SK-N-SH (cell line): ENCODE measurements at regions not wholly inside any gene's neighbourhood (a gene's known extent, or its start where the extent isn't known, plus 50 kb on each side); places are given as distances from the start of the nearest gene placed in this dataset.
A peak's percentile ranks its signal among the peaks of the same experiment; 100 is the strongest.

Source experiments
- CTCF ChIA-PET: fragments of 300-600, 350-600 bp; formaldehyde crosslinking; extraction: SDS; loops from one replicate; lab custom pipeline; 2021; lab: Yijun Ruan, JAX
- POLR2A ChIA-PET: fragments of 350-600 bp; sonication (Branson Sonifier 250); formaldehyde crosslinking; extraction: SDS; loops from one replicate; lab custom pipeline; 2020; ENCODE audit warnings: antibody characterized with exemption, inconsistent platforms; lab: Yijun Ruan, JAX
- DNase-seq: peaks from one replicate; pipeline ENCODE4 v3.0.0; 2012
- H2AFZ ChIP-seq: fragments of 200-600 bp; sonication (generic); 2 replicates; pipeline ENCODE4 v1.8.1; 2016; ENCODE audit warnings: antibody characterized with exemption, mild to moderate bottlenecking, low read depth
- H3F3A ChIP-seq: fragments of 200-600 bp; sonication (generic); replicated peaks from 2 replicates; pipeline ENCODE3; 2016; ENCODE audit warnings: antibody characterized with exemption, mild to moderate bottlenecking; ENCODE audit not compliant: insufficient read depth
- H3K27ac ChIP-seq, 2 experiments: fragments of 200-500 bp in 1 of 2; fragments of 200-600 bp in 1 of 2; sonication (Bioruptor generic) in 1 of 2; sonication (generic), shearing (Covaris generic) in 1 of 2; 2 replicates each; pipeline versions ENCODE4 v1.5.1 to v1.6.1; 2014 to 2016; ENCODE audit warnings: low read depth in 2 of 2, inconsistent platforms in 1 of 2, low read length in 1 of 2, mild to moderate bottlenecking in 1 of 2, mixed read lengths in 1 of 2
- H3K27me3 ChIP-seq: fragments of 200-600 bp; sonication (generic), shearing (Covaris generic); 2 replicates; pipeline ENCODE4 v1.6.1; 2016; ENCODE audit warnings: mixed run types; ENCODE audit not compliant: insufficient read depth
- H3K36me3 ChIP-seq, 2 experiments: fragments of 200-500 bp in 1 of 2; fragments of 200-600 bp in 1 of 2; sonication (Bioruptor generic) in 1 of 2; sonication (generic) in 1 of 2; replicated peaks in 1 of 2; 2 replicates each; pipeline versions ENCODE3 to v1.5.1; 2014 to 2016; ENCODE audit warnings: low read length in 1 of 2, mild to moderate bottlenecking in 1 of 2; ENCODE audit not compliant: insufficient read depth in 2 of 2, control insufficient read depth in 1 of 2
- H3K4me1 ChIP-seq, 2 experiments: fragments of 200-500 bp in 1 of 2; fragments of 200-600 bp in 1 of 2; sonication (Bioruptor generic) in 1 of 2; sonication (generic), shearing (Covaris generic) in 1 of 2; 2 replicates each; pipeline versions ENCODE4 v1.5.1 to v1.6.1; 2014 to 2016; ENCODE audit warnings: low read depth in 1 of 2, low read length in 1 of 2, mixed run types in 1 of 2; ENCODE audit not compliant: insufficient read depth in 2 of 2, control insufficient read depth in 1 of 2
- H3K4me2 ChIP-seq: fragments of 200-600 bp; sonication (generic), shearing (Covaris generic); 2 replicates; pipeline ENCODE4 v1.6.1; 2017; ENCODE audit warnings: mixed run types
- H3K4me3 ChIP-seq, 2 experiments: fragments of 200-500 bp in 1 of 2; fragments of 200-600 bp in 1 of 2; sonication (Bioruptor generic) in 1 of 2; sonication (generic), shearing (Covaris generic) in 1 of 2; 2 replicates each; pipeline versions ENCODE4 v1.5.1 to v1.8.1; 2014 to 2016; ENCODE audit warnings: low read depth in 2 of 2, inconsistent platforms in 1 of 2, low read length in 1 of 2, mild to moderate bottlenecking in 1 of 2, mixed read lengths in 1 of 2, moderate library complexity in 1 of 2
- H3K79me2 ChIP-seq: fragments of 200-600 bp; sonication (generic); 2 replicates; pipeline ENCODE4 v1.8.1; 2017; ENCODE audit warnings: mild to moderate bottlenecking; ENCODE audit not compliant: insufficient read depth
- H3K9ac ChIP-seq: fragments of 200-600 bp; sonication (generic); 2 replicates; pipeline ENCODE4 v1.6.1; 2017; ENCODE audit warnings: mixed run types
- H3K9me2 ChIP-seq: fragments of 200-600 bp; sonication (generic); 2 replicates; pipeline ENCODE4 v1.6.1; 2017; ENCODE audit warnings: mixed run types
- H3K9me3 ChIP-seq: fragments of 200-600 bp; sonication (generic); 2 replicates; pipeline ENCODE4 v1.6.1; 2017; ENCODE audit warnings: mixed run types, mild to moderate bottlenecking, moderate library complexity
- H4K20me1 ChIP-seq: fragments of 200-600 bp; sonication (generic); 2 replicates; pipeline ENCODE4 v1.6.1; 2017; ENCODE audit warnings: mild to moderate bottlenecking, mixed run types; ENCODE audit not compliant: insufficient read depth
- CHD2 ChIP-seq: fragments of 150-350 bp; IDR thresholded peaks from 2 replicates; pipeline ENCODE4 v1.6.1; 2018; ENCODE audit warnings: low read length; ENCODE audit not compliant: partially characterized antibody
- CTCF ChIP-seq: fragments of 200-600 bp; sonication (generic); IDR thresholded peaks from 2 replicates; pipeline ENCODE4 v1.6.1; 2017; ENCODE audit warnings: antibody characterized with exemption, mild to moderate bottlenecking, moderate library complexity
- FOXJ3 ChIP-seq: sonication (generic); formaldehyde crosslinking; IDR thresholded peaks from 2 replicates; pipeline ENCODE4 v1.5.1; 2020; ENCODE audit warnings: mild to moderate bottlenecking, missing genetic modification reagents
- FOXM1 ChIP-seq: IDR thresholded peaks from 2 replicates; pipeline ENCODE4 v1.4.0; 2012; ENCODE audit warnings: low read depth, mild to moderate bottlenecking
- GABPA ChIP-seq: IDR thresholded peaks from 2 replicates; pipeline ENCODE4 v1.4.0; 2012; ENCODE audit warnings: low read depth, mild to moderate bottlenecking
- GATA2 ChIP-seq: sonication (generic); formaldehyde crosslinking; IDR thresholded peaks from 2 replicates; pipeline ENCODE4 v1.5.0; 2020; ENCODE audit warnings: mild to moderate bottlenecking, missing genetic modification reagents
- MAX ChIP-seq: IDR thresholded peaks from 2 replicates; pipeline ENCODE4 v1.4.0; 2012; ENCODE audit warnings: low read depth
- MEF2A ChIP-seq: IDR thresholded peaks from 2 replicates; pipeline ENCODE4 v1.4.0; 2012; ENCODE audit warnings: low read depth, borderline replicate concordance
- PBX3 ChIP-seq: IDR thresholded peaks from 2 replicates; pipeline ENCODE4; 2012
- RAD21 ChIP-seq: IDR thresholded peaks from 2 replicates; pipeline ENCODE4 v1.6.1; 2012; ENCODE audit warnings: mild to moderate bottlenecking, low read length
- REST ChIP-seq: IDR thresholded peaks from 2 replicates; pipeline ENCODE4 v1.6.1; 2012; ENCODE audit warnings: mild to moderate bottlenecking, low read depth, low read length, moderate library complexity
- RFX5 ChIP-seq: IDR thresholded peaks from 2 replicates; pipeline ENCODE4 v1.6.1; 2012; ENCODE audit warnings: mild to moderate bottlenecking, improper control_type of control experiment, low read length
- RXRA ChIP-seq: IDR thresholded peaks from 2 replicates; pipeline ENCODE4 v1.4.0; 2012; ENCODE audit warnings: low read depth, mild to moderate bottlenecking, borderline replicate concordance
- TAF1 ChIP-seq: IDR thresholded peaks from 2 replicates; pipeline ENCODE4 v1.6.1; 2012; ENCODE audit warnings: low read depth, mild to moderate bottlenecking, low read length, moderate library complexity, borderline replicate concordance
- TCF12 ChIP-seq: IDR thresholded peaks from 2 replicates; pipeline ENCODE4 v1.4.0; 2012
- TEAD4 ChIP-seq: IDR thresholded peaks from 2 replicates; pipeline ENCODE4 v1.4.0; 2012; ENCODE audit warnings: mild to moderate bottlenecking, borderline replicate concordance; ENCODE audit not compliant: insufficient read depth
- USF1 ChIP-seq: IDR thresholded peaks from 2 replicates; pipeline ENCODE4 v1.4.0; 2012; ENCODE audit warnings: low read depth, borderline replicate concordance
- USF2 ChIP-seq: fragments of 150-350 bp; IDR thresholded peaks from 2 replicates; pipeline ENCODE4 v1.6.1; 2017; ENCODE audit warnings: antibody characterized with exemption, low read length, low read depth, borderline replicate concordance
- ZBTB33 ChIP-seq: IDR thresholded peaks from 2 replicates; pipeline ENCODE4 v1.4.0; 2012; ENCODE audit warnings: low read depth, borderline replicate concordance
- WGBS: methylation state at CpG from one replicate; pipeline ENCODE4 v1.1.6; 2017; ENCODE audit warnings: low lambda C conversion rate; 5-methylcytosine and 5-hydroxymethylcytosine counted together

GRCh38 chr1:81424061-81424460, 376.7 kb upstream of the ADGRL2 start (continued):
- TF ChIP-seq USF1 (no peak), MEF2A (no peak), GABPA (no peak), FOXJ3 (peak; percentile 95), RFX5 (no peak), GATA2 (peak; percentile 95), RAD21 (no peak; the same call in none of the 2 replicates), RXRA (no peak), TCF12 (peak; percentile 96), PBX3 (peak; percentile 93), CHD2 (peak; percentile 52)

- Histone ChIP-seq H3F3A (no peaks in the 10 kb centered on the region), H3K4me2 (no peak overlapping the region), H3K27ac (no peak overlapping the region; a peak in 1 of 4 replicates), H3K9me3 (no peaks in the 10 kb centered on the region), H3K9ac (no peak overlapping the region), H3K36me3 (no peaks in the 10 kb centered on the region), H3K4me1 (peaks cover 0 to 17% of the 10 kb centered on the region in 2 experiments; a peak in 2 of 4 replicates), H4K20me1 (no peaks in the 10 kb centered on the region), H3K27me3 (no peaks in the 10 kb centered on the region), H3K4me3 (no peak overlapping the region), H2AFZ (no peak overlapping the region), H3K79me2 (no peaks in the 10 kb centered on the region), H3K9me2 (no peaks in the 10 kb centered on the region)
- DNase-seq: no peak
- ChIA-PET CTCF (interaction anchor here (0.7 to 1.3 kb wide), 3 partner anchors 12 to 49 kb away, joined by 3 read pairs; no protein-coding TSS in a partner anchor), POLR2A (no interaction called here)
- WGBS: 100% methylated on average over 2 of the region's 2 CpGs
- TF ChIP-seq FOXM1 (no peak), RXRA (no peak), TAF1 (no peak), RAD21 (no peak), MAX (no peak), PBX3 (no peak), REST (no peak), TEAD4 (no peak), USF2 (no peak), ZBTB33 (no peak), CTCF (no peak)
Observed at GRCh38 chr1:81420760-81421159, 380.0 kb upstream of the ADGRL2 start.
